Osteoblast (primary cell): ENCODE measurements at regions not wholly inside any gene's neighbourhood (a gene's known extent, or its start where the extent isn't known, plus 50 kb on each side); places are given as distances from the start of the nearest gene placed in this dataset.

ENCODE experiments used
- DNase-seq: peaks from one replicate; pipeline ENCODE4 v3.0.0; 2011; ENCODE audit warnings: low spot score, mixed read lengths; ENCODE audit not compliant: insufficient read length; ENCODE audit errors: missing footprints
- H2AFZ ChIP-seq: 2 replicates; pipeline ENCODE4 v1.6.0; 2011; ENCODE audit warnings: mild to moderate bottlenecking, low read length
- H3K27ac ChIP-seq: 2 replicates; pipeline ENCODE4 v1.5.1; 2011; ENCODE audit warnings: mild to moderate bottlenecking, low read depth, low read length, moderate library complexity
- H3K27me3 ChIP-seq: 2 replicates; pipeline ENCODE4 v1.6.0; 2012; ENCODE audit warnings: mild to moderate bottlenecking, control low read depth, inconsistent platforms, low read length, moderate library complexity; ENCODE audit not compliant: insufficient read depth
- H3K36me3 ChIP-seq: 2 replicates; pipeline ENCODE4 v1.5.1; 2011; ENCODE audit warnings: mild to moderate bottlenecking, low read length, control low read depth, moderate library complexity; ENCODE audit not compliant: insufficient read depth
- H3K4me1 ChIP-seq: 2 replicates; pipeline ENCODE4 v1.5.1; 2011; ENCODE audit warnings: mild to moderate bottlenecking, low read length, control low read depth, moderate library complexity; ENCODE audit not compliant: insufficient read depth
- H3K4me2 ChIP-seq: 2 replicates; pipeline ENCODE4 v1.6.0; 2011; ENCODE audit warnings: mild to moderate bottlenecking, low read length; ENCODE audit not compliant: insufficient read depth
- H3K4me3 ChIP-seq: fragments of 200-600 bp; sonication (generic); 3 replicates; pipeline ENCODE4 v1.5.1; 2012; ENCODE audit warnings: mild to moderate bottlenecking, low read length, inconsistent platforms; ENCODE audit not compliant: insufficient read depth
- H3K79me2 ChIP-seq: 2 replicates; pipeline ENCODE4 v1.6.0; 2012; ENCODE audit warnings: mild to moderate bottlenecking, low read length, control low read depth, inconsistent platforms; ENCODE audit not compliant: insufficient read depth
- H3K9me3 ChIP-seq: 2 replicates; pipeline ENCODE4 v1.5.1; 2011; ENCODE audit warnings: low read depth, low read length, control low read depth
- H4K20me1 ChIP-seq: 2 replicates; pipeline ENCODE4 v1.6.0; 2012; ENCODE audit warnings: mild to moderate bottlenecking, low read length, control low read depth; ENCODE audit not compliant: insufficient read depth
- TF ChIP-seq, protein P1 (sequence below): IDR thresholded peaks from 2 replicates; pipeline ENCODE4 v1.5.1; 2011; ENCODE audit warnings: mild to moderate bottlenecking, low read depth, low read length, moderate library complexity; ENCODE audit errors: extremely low read depth

DNA sequence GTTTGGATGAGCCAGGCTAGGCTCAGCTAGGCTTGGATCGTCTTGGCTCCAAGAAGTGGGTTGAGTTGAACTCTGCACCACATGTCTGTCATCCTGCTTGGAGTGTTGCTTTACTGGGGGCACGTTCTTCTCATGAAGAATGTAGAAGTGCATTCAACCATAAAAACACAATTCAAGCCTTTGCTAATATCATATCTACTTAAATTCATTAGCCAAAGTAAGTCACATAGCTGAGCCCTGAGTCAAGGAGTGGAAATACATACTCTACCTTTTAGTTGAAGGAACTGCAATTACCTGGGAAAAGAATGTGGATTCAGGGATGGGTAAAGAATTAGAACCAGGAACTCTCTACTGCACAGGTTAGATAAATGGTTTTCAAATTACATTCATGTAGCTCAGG, 360.4 kb upstream of the KCNH7 start:
- Histone ChIP-seq H3K36me3 (no peaks in the 10 kb centered on the region), H2AFZ (no peak overlapping the region), H3K27ac (no peak overlapping the region), H3K4me1 (no peaks in the 10 kb centered on the region), H3K9me3 (no peaks in the 10 kb centered on the region), H3K4me3 (no peak overlapping the region), H4K20me1 (no peaks in the 10 kb centered on the region), H3K27me3 (no peaks in the 10 kb centered on the region), H3K4me2 (no peak overlapping the region), H3K79me2 (no peaks in the 10 kb centered on the region)
- TF ChIP-seq, protein P1, sequence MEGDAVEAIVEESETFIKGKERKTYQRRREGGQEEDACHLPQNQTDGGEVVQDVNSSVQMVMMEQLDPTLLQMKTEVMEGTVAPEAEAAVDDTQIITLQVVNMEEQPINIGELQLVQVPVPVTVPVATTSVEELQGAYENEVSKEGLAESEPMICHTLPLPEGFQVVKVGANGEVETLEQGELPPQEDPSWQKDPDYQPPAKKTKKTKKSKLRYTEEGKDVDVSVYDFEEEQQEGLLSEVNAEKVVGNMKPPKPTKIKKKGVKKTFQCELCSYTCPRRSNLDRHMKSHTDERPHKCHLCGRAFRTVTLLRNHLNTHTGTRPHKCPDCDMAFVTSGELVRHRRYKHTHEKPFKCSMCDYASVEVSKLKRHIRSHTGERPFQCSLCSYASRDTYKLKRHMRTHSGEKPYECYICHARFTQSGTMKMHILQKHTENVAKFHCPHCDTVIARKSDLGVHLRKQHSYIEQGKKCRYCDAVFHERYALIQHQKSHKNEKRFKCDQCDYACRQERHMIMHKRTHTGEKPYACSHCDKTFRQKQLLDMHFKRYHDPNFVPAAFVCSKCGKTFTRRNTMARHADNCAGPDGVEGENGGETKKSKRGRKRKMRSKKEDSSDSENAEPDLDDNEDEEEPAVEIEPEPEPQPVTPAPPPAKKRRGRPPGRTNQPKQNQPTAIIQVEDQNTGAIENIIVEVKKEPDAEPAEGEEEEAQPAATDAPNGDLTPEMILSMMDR, result no peak
- no peak for DNase-seq

DNA sequence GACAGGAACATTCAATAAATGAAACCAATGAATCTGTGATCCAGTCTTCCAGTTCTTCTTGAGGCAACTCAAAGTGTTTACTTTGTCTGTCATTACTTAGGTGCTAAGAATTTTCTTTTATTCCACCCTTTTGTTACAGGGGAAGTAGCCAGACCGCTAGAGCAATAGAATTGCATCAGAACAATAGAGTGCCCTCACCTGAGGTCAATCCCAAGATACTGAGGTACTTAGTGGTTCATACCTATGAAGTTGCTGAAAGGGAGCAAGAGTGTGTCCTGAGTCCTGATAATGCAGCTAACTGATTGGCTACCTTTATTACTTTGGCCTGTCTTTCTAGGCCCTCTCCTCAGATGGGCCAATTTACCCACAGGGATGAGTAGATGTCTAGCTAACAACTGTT, 359.4 kb upstream of the KCNH7 start:
- H3K79me2 ChIP-seq, result no peaks in the 10 kb centered on the region
- H3K27ac ChIP-seq, result no peak overlapping the region
- no peaks in the 10 kb centered on the region for H4K20me1 ChIP-seq
- no peaks in the 10 kb centered on the region for H3K27me3 ChIP-seq
- H3K4me3 ChIP-seq, result no peak overlapping the region
- TF ChIP-seq, protein P1, result no peak
- H3K36me3 ChIP-seq, result no peaks in the 10 kb centered on the region
- no peak overlapping the region for H2AFZ ChIP-seq
- no peaks in the 10 kb centered on the region for H3K4me1 ChIP-seq
- H3K9me3 ChIP-seq, result no peaks in the 10 kb centered on the region
- H3K4me2 ChIP-seq, result no peak overlapping the region
- DNase-seq, result no peak

DNA sequence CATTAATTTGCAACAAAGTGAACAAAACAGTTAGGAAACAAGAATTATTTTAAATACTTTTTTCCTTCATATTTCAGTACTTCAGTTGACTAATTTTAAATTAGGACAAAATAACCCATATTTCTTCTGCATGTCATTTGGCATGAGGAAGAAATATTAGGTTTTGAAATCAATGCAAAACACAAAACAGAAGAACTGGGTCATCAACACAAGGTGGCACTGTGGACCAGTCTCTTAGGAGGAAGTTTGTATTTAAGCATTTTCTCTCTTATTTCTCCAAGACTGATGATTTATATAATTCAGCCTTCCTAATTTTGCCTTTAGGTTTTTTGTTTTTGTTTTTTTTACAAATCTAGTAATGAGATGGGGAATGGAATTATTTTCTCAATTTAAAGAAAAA, 352.8 kb upstream of the KCNH7 start:
- H4K20me1 ChIP-seq, result no peaks in the 10 kb centered on the region

DNA sequence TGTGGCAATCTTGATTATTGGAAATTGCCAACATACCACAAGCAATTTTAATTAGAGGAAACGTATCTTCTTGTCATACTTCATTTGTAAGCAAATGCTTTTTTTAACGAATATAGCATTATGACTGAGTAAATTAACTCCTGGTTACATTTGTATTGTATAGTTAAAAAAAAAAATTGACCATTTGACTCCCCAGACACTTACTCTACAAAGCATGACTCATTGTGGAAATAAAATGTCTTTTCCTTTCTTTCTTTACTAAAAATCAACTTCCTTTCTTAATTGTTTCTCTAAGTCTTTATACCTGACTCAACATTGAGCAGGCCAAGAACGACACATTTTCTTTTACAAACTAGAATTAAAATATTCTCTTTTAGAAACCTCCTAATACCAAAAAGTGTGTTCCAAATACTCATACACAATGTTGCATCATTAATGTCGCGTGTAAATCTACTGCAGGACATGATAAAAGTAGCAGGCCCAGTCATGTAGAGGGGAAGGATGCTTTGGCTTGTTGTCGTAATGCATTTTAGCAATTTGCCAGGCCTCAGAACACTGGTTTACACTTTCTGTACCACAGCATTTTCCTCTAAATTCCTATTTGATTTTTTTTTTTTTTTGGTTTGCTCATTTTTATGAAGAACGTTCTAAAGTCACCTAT, 349.6 kb upstream of the KCNH7 start:
- Histone ChIP-seq H2AFZ (peak overlapping the region; percentile 61), H4K20me1 (no peaks in the 10 kb centered on the region), H3K79me2 (no peaks in the 10 kb centered on the region), H3K36me3 (no peaks in the 10 kb centered on the region), H3K4me3 (no peak overlapping the region), H3K4me2 (no peak overlapping the region), H3K4me1 (no peaks in the 10 kb centered on the region), H3K27me3 (no peaks in the 10 kb centered on the region), H3K27ac (no peak overlapping the region), H3K9me3 (no peaks in the 10 kb centered on the region)
- DNase-seq, result no peak
- TF ChIP-seq, protein P1, result no peak

More for the DNA sequence above, 352.8 kb upstream of the KCNH7 start:
- H2AFZ ChIP-seq, result no peak overlapping the region
- H3K4me1 ChIP-seq, result no peaks in the 10 kb centered on the region
- no peak overlapping the region for H3K27ac ChIP-seq
- H3K36me3 ChIP-seq, result no peaks in the 10 kb centered on the region
- H3K9me3 ChIP-seq, result no peaks in the 10 kb centered on the region
- TF ChIP-seq, protein P1, result peak; percentile 77
- peak; percentile 6 for DNase-seq
- H3K79me2 ChIP-seq, result no peaks in the 10 kb centered on the region
- no peak overlapping the region for H3K4me2 ChIP-seq
- no peaks in the 10 kb centered on the region for H3K27me3 ChIP-seq
- H3K4me3 ChIP-seq, result no peak overlapping the region
